ENCODE measurements at regions not wholly inside any gene's neighbourhood (a gene's known extent, or its start where the extent isn't known, plus 50 kb on each side); places are given as distances from the start of the nearest gene placed in this dataset.

- 87% methylated on average over 1 of the region's 1 CpG for WGBS
These were observed 195.3 kb downstream of the MOXD1 start for GRCh38 chr6:132205946-132206345.

DNA sequence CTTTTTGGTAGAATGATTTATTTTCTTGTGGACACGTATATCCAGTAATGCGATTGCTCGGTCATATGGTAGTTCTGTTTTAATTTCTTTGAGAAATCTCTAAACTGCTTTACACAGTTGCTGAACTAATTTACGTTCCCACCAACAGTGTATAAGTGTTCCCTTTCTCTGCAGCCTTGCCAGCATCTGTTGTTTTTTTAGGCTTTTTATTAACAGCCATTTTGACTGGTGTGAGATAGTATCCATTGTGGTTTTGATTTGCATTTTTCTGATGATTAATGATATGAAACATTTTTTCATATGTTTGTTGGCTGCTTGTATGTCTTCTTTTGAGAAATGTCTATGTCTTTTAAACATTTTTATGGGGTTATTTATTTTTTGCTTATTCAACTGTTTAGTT lies 196.7 kb downstream of the MOXD1 start:
- no peak for DNase-seq (ENCODE audit: extremely low spot score)
- WGBS = 75% methylated on average over 4 of the region's 4 CpGs
- Histone ChIP-seq H3K4me3 (no peak overlapping the region), H3K27ac (replicated peaks in 1 of 4) (no peak overlapping the region), H3K9me3 (no peaks in the 10 kb centered on the region), H3K36me3 (no peaks in the 10 kb centered on the region), H3K4me1 (peaks cover 3 to 20% (median 17%) of the 10 kb centered on the region in 4 donors), H3K27me3 (no peaks in the 10 kb centered on the region)
- TF ChIP-seq CTCF (IDR thresholded peaks at IDR 0.05) (no peak), POLR2A (IDR thresholded peaks at IDR 0.05; ENCODE audit: low read depth) (no peak), POLR2AphosphoS5 (IDR thresholded peaks at IDR 0.05) (no peak), EP300 (IDR thresholded peaks at IDR 0.05) (no peak)
- intact Hi-C loops (cut with DNase I) = no loop called here

More at GRCh38 chr6:132205946-132206345, 195.3 kb downstream of the MOXD1 start:
- no peaks in the 10 kb centered on the region for H3K27me3 ChIP-seq
- TF ChIP-seq POLR2A (IDR thresholded peaks at IDR 0.05; ENCODE audit: low read depth) = no peak
- TF ChIP-seq EP300 (IDR thresholded peaks at IDR 0.05) = no peak
- TF ChIP-seq CTCF (IDR thresholded peaks at IDR 0.05) = no peak
- TF ChIP-seq POLR2AphosphoS5 (IDR thresholded peaks at IDR 0.05) = no peak
- peaks cover 3 to 20% (median 16%) of the 10 kb centered on the region in 4 donors for H3K4me1 ChIP-seq
- no peak for DNase-seq (ENCODE audit: extremely low spot score)
- H3K36me3 ChIP-seq = no peaks in the 10 kb centered on the region
- no peak overlapping the region for H3K27ac ChIP-seq (replicated peaks in 1 of 4)
- H3K4me3 ChIP-seq = no peak overlapping the region
- H3K9me3 ChIP-seq = no peaks in the 10 kb centered on the region
- intact Hi-C loops (cut with DNase I) = no loop called here

DNA sequence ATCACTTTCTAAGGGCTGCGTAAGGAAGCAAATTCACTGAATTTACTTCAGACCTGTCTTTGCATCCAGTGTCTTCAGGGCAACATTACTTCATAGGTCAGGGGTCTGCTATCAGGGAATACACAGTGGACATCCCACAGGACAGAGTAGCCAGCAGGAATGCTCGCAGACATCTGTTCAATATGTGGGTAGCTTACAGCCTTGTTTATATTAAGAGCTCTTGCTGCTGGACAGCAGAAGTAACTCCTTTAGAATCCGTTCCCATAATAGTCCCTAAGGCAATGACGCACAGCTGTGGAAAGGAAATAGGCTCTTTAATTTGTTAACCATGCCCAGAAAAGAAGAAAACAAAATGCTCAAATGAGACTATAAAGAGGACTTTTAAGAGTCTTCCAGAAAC lies 198.7 kb downstream of the MOXD1 start:
- peak overlapping the region; percentile 17 to 60 (median 57) for H3K27ac ChIP-seq (replicated peaks in 1 of 4)
- H3K4me1 ChIP-seq = peaks cover 3 to 33% (median 20%) of the 10 kb centered on the region in 4 donors
- no peak overlapping the region for H3K4me3 ChIP-seq
- WGBS = 33% methylated on average over 4 of the region's 4 CpGs
- no peak for DNase-seq (ENCODE audit: extremely low spot score)
- no peaks in the 10 kb centered on the region for H3K36me3 ChIP-seq
- no peaks in the 10 kb centered on the region for H3K9me3 ChIP-seq
- H3K27me3 ChIP-seq = no peaks in the 10 kb centered on the region
- intact Hi-C loops (cut with DNase I) = no loop called here
- TF ChIP-seq POLR2AphosphoS5 (IDR thresholded peaks at IDR 0.05) = peak; percentile 38 to 41
- no peak for TF ChIP-seq CTCF (IDR thresholded peaks at IDR 0.05)
- TF ChIP-seq EP300 (IDR thresholded peaks at IDR 0.05) = no peak
- no peak for TF ChIP-seq POLR2A (IDR thresholded peaks at IDR 0.05; ENCODE audit: low read depth)

DNA sequence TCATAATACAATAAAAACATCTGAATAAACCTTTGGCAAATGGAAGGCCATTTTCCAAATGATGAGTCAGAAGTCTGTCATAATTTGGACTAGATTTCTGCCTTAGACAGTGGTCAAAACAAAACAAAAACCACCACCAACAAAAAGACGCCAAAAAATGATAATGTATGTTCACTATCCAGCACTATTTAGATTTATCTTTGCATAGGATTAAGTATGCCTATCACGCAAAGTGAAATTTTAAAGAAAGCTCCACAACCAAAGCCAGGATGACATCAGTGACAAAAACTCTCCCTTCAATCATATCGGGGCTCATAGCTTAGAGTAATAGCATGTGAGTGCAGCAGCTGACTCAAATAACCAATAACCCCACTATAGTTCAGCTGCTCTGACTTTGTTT lies 201.9 kb downstream of the MOXD1 start:
- TF ChIP-seq CTCF (IDR thresholded peaks at IDR 0.05) (no peak), POLR2A (IDR thresholded peaks at IDR 0.05; ENCODE audit: low read depth) (no peak), EP300 (IDR thresholded peaks at IDR 0.05) (no peak), POLR2AphosphoS5 (IDR thresholded peaks at IDR 0.05) (no peak)
- no peak overlapping the region for H3K4me3 ChIP-seq
- WGBS = 63% methylated on average over 3 of the region's 3 CpGs
- no peaks in the 10 kb centered on the region for H3K27me3 ChIP-seq
- intact Hi-C loops (cut with DNase I) = loop anchor here (5.0 kb wide), 1 partner anchor 247 kb away; the partner anchor contains the start of gene CCN2
- no peaks in the 10 kb centered on the region for H3K9me3 ChIP-seq
- DNase-seq (ENCODE audit: extremely low spot score) = no peak
- peaks cover 3 to 33% (median 20%) of the 10 kb centered on the region in 4 donors for H3K4me1 ChIP-seq
- no peaks in the 10 kb centered on the region for H3K36me3 ChIP-seq
- H3K27ac ChIP-seq (replicated peaks in 1 of 4) = peak overlapping the region in 1 of 4 donors; percentile 4

- no peak for DNase-seq (ENCODE audit: extremely low spot score)
- H3K4me1 ChIP-seq = peaks cover 3 to 33% (median 20%) of the 10 kb centered on the region in 4 donors
- 71% methylated on average over 2 of the region's 2 CpGs for whole genome bisulfite sequencing
- no peak overlapping the region for H3K27ac ChIP-seq (replicated peaks in 1 of 4)
- no peaks in the 10 kb centered on the region for H3K27me3 ChIP-seq
- no peak overlapping the region for H3K4me3 ChIP-seq
- TF ChIP-seq POLR2A (IDR thresholded peaks at IDR 0.05; ENCODE audit: low read depth) = no peak
- TF ChIP-seq POLR2AphosphoS5 (IDR thresholded peaks at IDR 0.05) = no peak
- no peak for TF ChIP-seq CTCF (IDR thresholded peaks at IDR 0.05)
- no peak for TF ChIP-seq EP300 (IDR thresholded peaks at IDR 0.05)
- no peaks in the 10 kb centered on the region for H3K36me3 ChIP-seq
- intact Hi-C loops (cut with DNase I) = loop anchor here (5.0 kb wide), 1 partner anchor 247 kb away; the partner anchor contains the start of gene CCN2
- H3K9me3 ChIP-seq = no peaks in the 10 kb centered on the region
These were observed 202.4 kb downstream of the MOXD1 start for GRCh38 chr6:132198896-132199295.

All from esophagus muscularis mucosa (tissue), 4 donors.